Tibial nerve (tissue), 4 donors: ENCODE measurements at regions not wholly inside any gene's neighbourhood (a gene's known extent, or its start where the extent isn't known, plus 50 kb on each side); places are given as distances from the start of the nearest gene placed in this dataset.

Experiments
- CTCF ChIP-seq, 5 experiments: fragments of 200-600 bp in 3 of 5; fragments of 450-650 bp in 2 of 5; sonication (generic) in 3 of 5; IDR thresholded peaks; one replicate each; pipeline ENCODE4 v1.5.1; 2016 to 2019; ENCODE audit warnings: antibody characterized with exemption in 5 of 5, mild to moderate bottlenecking in 3 of 5, moderate library complexity in 2 of 5
- EP300 ChIP-seq, 2 donors: sonication (generic); formaldehyde crosslinking; IDR thresholded peaks; one replicate each; pipeline ENCODE4 v1.6.1; 2017; ENCODE audit warnings: antibody characterized with exemption in 2 of 2, mild to moderate bottlenecking in 1 of 2
- POLR2A ChIP-seq, 2 donors: fragments of 450-650 bp; IDR thresholded peaks; one replicate each; pipeline ENCODE4 v1.6.1; 2017; ENCODE audit warnings: antibody characterized with exemption in 2 of 2, mild to moderate bottlenecking in 2 of 2, moderate library complexity in 2 of 2

GRCh38 chr18:64488698-64489097 lies 339.8 kb upstream of the LINC00305 start:
- TF ChIP-seq CTCF (IDR thresholded peaks at IDR 0.05), result no peak
- TF ChIP-seq POLR2A (IDR thresholded peaks at IDR 0.05), result no peak
- no peak for TF ChIP-seq EP300 (IDR thresholded peaks at IDR 0.05)
